ENCODE measurements at regions not wholly inside any gene's neighbourhood (a gene's known extent, or its start where the extent isn't known, plus 50 kb on each side); places are given as distances from the start of the nearest gene placed in this dataset.

DNA sequence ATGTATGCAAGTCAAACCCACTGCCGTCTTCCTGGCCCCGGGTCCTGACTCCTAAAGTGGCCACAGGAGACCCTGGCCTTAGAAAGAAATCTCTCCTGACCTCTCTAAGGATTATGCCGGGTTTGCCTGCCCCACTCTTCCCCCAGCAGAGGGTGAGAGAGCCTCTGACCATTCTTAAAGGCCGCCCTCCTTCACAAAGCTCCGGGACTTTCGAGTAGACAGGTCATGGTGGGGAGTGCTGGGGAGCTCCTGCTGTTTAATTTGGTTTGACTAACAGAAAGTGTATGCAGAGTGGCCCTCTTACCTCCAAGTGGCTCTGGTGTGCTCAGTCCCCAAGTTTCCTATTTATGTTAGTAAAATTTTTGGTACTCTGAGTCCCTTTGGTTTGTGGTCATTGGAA lies 111.8 kb downstream of the LRRC70 start:
- Histone ChIP-seq H3K4me2 (replicated peaks; ENCODE audit: extremely low read depth, low read length, poor library complexity, severe bottlenecking) (peak overlapping the region; percentile 80), H3K27me3 (ENCODE audit: control insufficient read depth in 2 of 2, insufficient read depth in 2 of 2, low read length in 2 of 2) (no peaks in the 10 kb centered on the region), H3K36me3 (replicated peaks in 1 of 2; ENCODE audit: control insufficient read depth in 1 of 2, insufficient read depth in 2 of 2, low read length in 2 of 2) (no peaks in the 10 kb centered on the region), H3K4me3 (replicated peaks in 1 of 3; ENCODE audit: low read depth in 2 of 3, low read length in 3 of 3) (peak overlapping the region in 1 of 3 experiments; percentile 75), H3K9ac (ENCODE audit: insufficient read depth, low read length, poor library complexity, severe bottlenecking) (peak overlapping the region; percentile 57), H3K79me2 (ENCODE audit: insufficient read depth, low read length) (no peaks in the 10 kb centered on the region), H3K27ac (ENCODE audit: low read depth in 1 of 2, low read length in 2 of 2) (peak overlapping the region; percentile 83 to 84), H4K20me1 (ENCODE audit: insufficient read depth, low read length) (no peaks in the 10 kb centered on the region), H2AFZ (ENCODE audit: insufficient read depth, low read depth, low read length, poor library complexity, severe bottlenecking) (peak overlapping the region; percentile 75), H3K4me1 (ENCODE audit: control insufficient read depth in 1 of 2, insufficient read depth in 2 of 2, low read length in 2 of 2) (peaks cover 15 to 23% of the 10 kb centered on the region in 2 donors), H3K9me3 (replicated peaks in 1 of 2; ENCODE audit: control insufficient read depth in 1 of 2, insufficient read depth in 1 of 2, low read length in 2 of 2) (no peaks in the 10 kb centered on the region)
- Mint-ChIP-seq H3K9me3 (peaks cover 0 to 8% (median 3%) of the 10 kb centered on the region in 7 donors), H3K4me1 (peaks cover 21% of the 10 kb centered on the region), H3K27me3 (ENCODE audit: low read depth in 3 of 3) (no peaks in the 10 kb centered on the region), H3K36me3 (no peaks in the 10 kb centered on the region), H3K27ac (peak overlapping the region; percentile 64 to 94 (median 91)), H3K4me3 (peak overlapping the region in 1 of 2 donors; percentile 7)
- DNase-seq = no peak
- TF ChIP-seq, protein P1, sequence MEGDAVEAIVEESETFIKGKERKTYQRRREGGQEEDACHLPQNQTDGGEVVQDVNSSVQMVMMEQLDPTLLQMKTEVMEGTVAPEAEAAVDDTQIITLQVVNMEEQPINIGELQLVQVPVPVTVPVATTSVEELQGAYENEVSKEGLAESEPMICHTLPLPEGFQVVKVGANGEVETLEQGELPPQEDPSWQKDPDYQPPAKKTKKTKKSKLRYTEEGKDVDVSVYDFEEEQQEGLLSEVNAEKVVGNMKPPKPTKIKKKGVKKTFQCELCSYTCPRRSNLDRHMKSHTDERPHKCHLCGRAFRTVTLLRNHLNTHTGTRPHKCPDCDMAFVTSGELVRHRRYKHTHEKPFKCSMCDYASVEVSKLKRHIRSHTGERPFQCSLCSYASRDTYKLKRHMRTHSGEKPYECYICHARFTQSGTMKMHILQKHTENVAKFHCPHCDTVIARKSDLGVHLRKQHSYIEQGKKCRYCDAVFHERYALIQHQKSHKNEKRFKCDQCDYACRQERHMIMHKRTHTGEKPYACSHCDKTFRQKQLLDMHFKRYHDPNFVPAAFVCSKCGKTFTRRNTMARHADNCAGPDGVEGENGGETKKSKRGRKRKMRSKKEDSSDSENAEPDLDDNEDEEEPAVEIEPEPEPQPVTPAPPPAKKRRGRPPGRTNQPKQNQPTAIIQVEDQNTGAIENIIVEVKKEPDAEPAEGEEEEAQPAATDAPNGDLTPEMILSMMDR (IDR thresholded peaks at IDR 0.05) = no peak
- WGBS (ENCODE audit: insufficient coverage) = 50% methylated on average over 4 of the region's 6 CpGs
- intact Hi-C loops (cut with micrococcal nuclease) = no loop called here

DNA sequence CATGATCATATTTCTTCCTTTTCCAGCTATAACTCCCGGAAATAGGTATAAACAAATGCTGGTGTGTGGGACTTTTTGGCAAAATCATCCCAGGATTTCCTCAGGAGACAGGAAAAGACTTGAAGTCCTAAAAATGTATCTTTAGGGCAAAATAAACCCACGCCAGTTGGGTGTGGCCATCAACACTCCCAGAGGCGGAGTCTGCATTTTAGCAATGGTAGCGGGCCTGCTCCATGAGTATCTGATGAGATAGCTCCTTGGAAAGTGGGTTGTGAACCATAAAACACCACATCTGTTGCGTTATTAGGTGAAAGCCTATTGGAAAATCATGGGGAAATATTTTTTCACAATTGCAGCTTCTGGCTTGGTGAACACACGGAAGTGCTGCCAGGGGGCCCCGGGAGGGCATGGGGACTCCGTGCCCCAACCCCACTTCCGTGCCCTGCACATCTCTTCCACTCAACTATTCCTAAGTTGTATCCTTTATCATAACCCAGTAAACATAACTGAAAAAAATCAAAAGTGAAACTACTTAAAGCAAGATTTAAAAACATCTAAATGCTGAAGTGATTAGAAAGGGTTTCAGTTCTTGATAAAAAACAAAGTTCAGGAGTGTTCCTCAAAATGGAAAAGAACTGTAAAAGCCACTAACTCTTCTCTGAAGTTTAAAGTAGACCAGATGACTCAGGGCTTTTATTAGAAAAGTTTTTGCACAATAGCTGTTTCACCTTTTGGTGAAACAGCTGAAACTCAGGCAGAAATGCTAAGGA lies 111.2 kb downstream of the LRRC70 start:
- peak overlapping the region; percentile 28 to 75 (median 48) for H3K4me3 ChIP-seq (replicated peaks in 1 of 3; ENCODE audit: low read depth in 2 of 3, low read length in 3 of 3)
- peak overlapping the region; percentile 89 to 94 (median 91) for H3K27ac Mint-ChIP-seq

More for the DNA sequence above, 111.2 kb downstream of the LRRC70 start:
- intact Hi-C loops (cut with micrococcal nuclease) = no loop called here
- peak; percentile 14 to 51 (median 25) for DNase-seq
- peak overlapping the region; percentile 79 to 94 for H3K4me3 Mint-ChIP-seq
- H3K4me1 Mint-ChIP-seq = peaks cover 21% of the 10 kb centered on the region
- H3K36me3 Mint-ChIP-seq = no peaks in the 10 kb centered on the region
- WGBS (ENCODE audit: insufficient coverage) = 45% methylated on average over 3 of the region's 9 CpGs
- H3K9me3 Mint-ChIP-seq = peaks cover 0 to 8% (median 3%) of the 10 kb centered on the region in 7 donors
- H3K79me2 ChIP-seq (ENCODE audit: insufficient read depth, low read length) = no peaks in the 10 kb centered on the region
- peak overlapping the region; percentile 80 for H3K4me2 ChIP-seq (replicated peaks; ENCODE audit: extremely low read depth, low read length, poor library complexity, severe bottlenecking)
- no peaks in the 10 kb centered on the region for H3K27me3 Mint-ChIP-seq (ENCODE audit: low read depth in 3 of 3)
- no peaks in the 10 kb centered on the region for H4K20me1 ChIP-seq (ENCODE audit: insufficient read depth, low read length)
- H2AFZ ChIP-seq (ENCODE audit: insufficient read depth, low read depth, low read length, poor library complexity, severe bottlenecking) = peak overlapping the region; percentile 75
- H3K27me3 ChIP-seq (ENCODE audit: control insufficient read depth in 2 of 2, insufficient read depth in 2 of 2, low read length in 2 of 2) = no peaks in the 10 kb centered on the region
- no peaks in the 10 kb centered on the region for H3K9me3 ChIP-seq (replicated peaks in 1 of 2; ENCODE audit: control insufficient read depth in 1 of 2, insufficient read depth in 1 of 2, low read length in 2 of 2)
- H3K9ac ChIP-seq (ENCODE audit: insufficient read depth, low read length, poor library complexity, severe bottlenecking) = peak overlapping the region; percentile 57
- H3K4me1 ChIP-seq (ENCODE audit: control insufficient read depth in 1 of 2, insufficient read depth in 2 of 2, low read length in 2 of 2) = peaks cover 15 to 23% of the 10 kb centered on the region in 2 donors
- H3K36me3 ChIP-seq (replicated peaks in 1 of 2; ENCODE audit: control insufficient read depth in 1 of 2, insufficient read depth in 2 of 2, low read length in 2 of 2) = no peaks in the 10 kb centered on the region
- TF ChIP-seq, protein P1 (IDR thresholded peaks at IDR 0.05) = no peak
- peak overlapping the region; percentile 83 to 84 for H3K27ac ChIP-seq (ENCODE audit: low read depth in 1 of 2, low read length in 2 of 2)

Measured in CD14-positive monocyte (primary cell).